ENCODE measurements at regions not wholly inside any gene's neighbourhood (a gene's known extent, or its start where the extent isn't known, plus 50 kb on each side); places are given as distances from the start of the nearest gene placed in this dataset.

DNA sequence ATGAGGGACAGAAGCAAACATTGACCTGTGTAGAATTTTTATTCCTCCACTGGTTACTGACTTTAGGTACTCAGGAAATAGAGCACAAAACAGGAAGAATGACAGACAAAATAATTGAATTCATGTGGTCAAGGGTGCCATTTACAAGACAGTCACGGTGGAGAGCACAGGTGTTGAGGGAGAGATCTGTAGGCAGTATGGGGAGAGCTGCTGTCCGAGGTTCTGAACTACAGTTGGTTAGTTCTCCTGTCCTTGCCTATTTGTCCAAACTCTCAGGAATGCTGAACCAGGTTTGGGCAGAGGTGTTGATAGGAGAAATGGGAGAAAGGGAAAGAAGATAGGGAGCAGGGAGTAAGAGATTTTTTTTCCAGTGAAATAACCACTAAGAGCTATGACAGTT is 178.5 kb upstream of the ZBTB20 start:
- no peak for DNase-seq

- DNase-seq, result no peak
These were observed 183.3 kb upstream of the ZBTB20 start for GRCh38 chr3:115330430-115330829.

DNA sequence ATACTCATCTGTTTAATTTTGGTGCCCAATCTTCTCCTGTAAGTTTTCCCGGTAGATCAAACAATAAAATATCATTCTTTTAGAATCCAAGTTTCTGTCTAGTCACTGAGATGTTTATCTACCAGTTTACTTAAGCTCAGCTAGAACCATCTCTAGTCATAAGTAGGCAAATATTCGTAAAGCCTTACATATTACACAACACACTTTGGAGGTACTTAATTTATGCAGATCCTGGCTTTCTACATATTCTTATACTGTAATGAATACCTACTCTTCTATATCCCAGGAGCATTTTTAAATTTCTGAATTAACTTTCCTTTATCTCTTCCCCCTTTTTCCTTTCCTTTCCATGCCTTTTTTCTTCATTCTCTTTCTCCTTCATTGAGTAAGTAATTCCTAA is 185.9 kb upstream of the ZBTB20 start:
- DNase-seq, result no peak

DNA sequence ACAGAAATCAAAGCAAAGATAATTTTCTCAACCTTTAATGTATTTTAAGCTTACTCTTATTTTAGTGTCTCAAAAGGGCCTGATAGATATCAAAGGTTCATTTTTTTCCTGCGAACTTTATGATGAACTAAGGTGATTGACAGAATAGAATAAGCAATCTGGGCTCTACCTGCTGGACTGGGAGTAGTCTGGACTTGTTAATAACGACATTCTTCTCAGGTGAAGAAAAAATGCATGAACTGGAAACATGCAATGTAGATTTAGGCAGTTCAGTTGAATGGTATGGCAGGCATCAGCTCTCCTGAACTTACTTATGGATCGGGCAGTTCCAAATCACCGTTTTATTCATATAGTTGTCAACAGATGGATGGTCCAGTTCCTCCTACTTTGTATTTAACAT is 189.7 kb upstream of the ZBTB20 start:
- no peak for DNase-seq

DNA sequence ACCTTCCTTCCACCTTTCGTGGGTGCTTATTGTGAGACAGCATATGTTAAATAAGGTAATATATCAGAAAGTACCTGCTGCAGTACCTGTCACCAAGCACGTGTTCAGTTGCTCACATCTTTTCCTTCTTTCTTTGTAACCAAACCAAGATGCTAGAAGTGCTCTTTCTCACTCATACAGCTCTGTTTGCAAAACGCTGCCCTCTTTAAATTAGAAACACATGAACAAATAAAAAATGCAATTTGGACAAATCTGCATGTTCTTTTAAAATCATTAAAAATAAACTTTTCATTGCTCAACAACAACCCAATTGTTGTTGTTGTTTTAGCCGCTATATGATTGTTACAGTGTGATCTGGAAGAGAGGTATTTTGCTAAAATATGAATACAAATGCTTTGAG is 193.5 kb upstream of the ZBTB20 start:
- DNase-seq, result no peak

DNA sequence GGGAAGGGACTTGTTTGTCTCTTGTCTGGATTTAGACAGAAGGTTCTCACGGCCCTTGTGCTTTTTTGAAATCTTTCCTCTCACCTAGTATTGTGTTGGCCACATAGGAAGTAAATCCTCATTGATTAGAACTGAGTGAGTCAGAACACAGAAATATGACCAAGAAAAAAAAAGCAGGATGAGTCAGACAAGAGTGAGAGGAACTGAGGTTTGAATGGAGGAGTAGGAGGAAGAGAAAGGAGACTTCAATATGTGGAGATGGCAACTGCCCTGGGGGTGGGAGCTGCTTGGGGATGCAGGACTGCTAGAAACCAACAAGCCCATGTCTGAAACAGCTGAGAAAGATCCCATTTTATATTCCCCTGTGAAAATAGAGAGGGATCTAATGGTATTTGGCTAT is 194.1 kb upstream of the ZBTB20 start:
- DNase-seq, result peak in 1 of 51 donors; percentile 2

DNA sequence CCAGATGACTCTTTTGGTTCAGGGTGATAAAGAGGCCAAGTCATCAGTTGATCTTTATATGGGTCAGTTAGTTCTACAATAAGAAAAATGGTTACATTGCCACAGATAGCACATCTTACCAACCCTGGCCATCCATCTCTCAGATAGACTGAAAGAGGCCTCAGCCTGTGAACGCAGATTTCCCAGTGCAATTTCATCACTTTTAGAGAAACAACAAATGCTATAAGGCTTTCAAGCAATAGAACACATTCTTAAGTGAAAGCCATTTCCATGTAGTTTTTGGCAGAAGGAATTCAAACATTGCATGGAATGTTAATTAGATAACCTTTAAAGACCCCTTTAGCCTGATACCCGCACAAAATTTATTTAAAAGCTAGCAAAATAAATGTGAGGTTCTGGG is 200.6 kb upstream of the ZBTB20 start:
- DNase-seq, result no peak

- DNase-seq, result no peak
These were observed 201.3 kb upstream of the ZBTB20 start for GRCh38 chr3:115348412-115348811.

DNA sequence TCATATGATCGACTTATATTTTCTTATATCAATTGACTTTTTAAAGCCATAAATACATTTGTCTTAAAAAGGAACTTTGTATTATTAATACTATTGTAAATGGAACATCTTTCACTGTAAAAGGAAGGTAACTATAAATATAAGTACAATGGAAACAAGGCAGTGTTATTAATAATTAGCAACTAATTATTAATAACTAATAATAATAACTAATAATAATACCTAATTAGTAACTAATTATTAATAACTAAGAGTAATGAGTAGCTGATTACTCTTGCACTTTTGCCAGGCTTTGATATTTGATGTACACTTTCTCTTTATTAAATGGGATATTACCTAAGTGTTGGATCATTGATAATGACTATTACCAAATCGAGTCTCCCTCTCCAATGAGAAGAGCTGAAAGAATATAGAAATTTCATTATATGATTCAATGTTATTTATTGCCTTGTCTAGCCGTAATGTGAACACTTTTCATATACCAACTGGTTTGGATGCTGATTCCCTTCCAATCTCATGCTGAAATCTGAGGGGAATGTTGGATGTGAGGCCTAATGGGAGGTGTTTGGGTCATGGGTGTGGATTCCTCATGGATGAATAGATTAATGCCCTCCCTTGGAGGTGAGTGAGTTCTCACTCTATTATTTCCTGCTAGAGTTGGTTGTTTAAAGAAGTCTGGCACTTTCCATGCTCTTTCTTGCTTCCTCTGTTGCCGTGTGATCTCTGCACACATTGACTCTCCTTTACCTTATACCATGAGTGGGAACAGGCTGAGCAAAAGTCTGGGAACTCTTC is 202.1 kb upstream of the ZBTB20 start:
- no peak for DNase-seq

GRCh38 chr3:115350606-115351005 is 203.5 kb upstream of the ZBTB20 start:
- no peak for DNase-seq

GRCh38 chr3:115351193-115351592 is 204.1 kb upstream of the ZBTB20 start:
- DNase-seq, result no peak

GRCh38 chr3:115354010-115354409 is 206.9 kb upstream of the ZBTB20 start:
- DNase-seq, result no peak

GRCh38 chr3:115357456-115357855 is 210.4 kb upstream of the ZBTB20 start:
- no peak for DNase-seq

DNA sequence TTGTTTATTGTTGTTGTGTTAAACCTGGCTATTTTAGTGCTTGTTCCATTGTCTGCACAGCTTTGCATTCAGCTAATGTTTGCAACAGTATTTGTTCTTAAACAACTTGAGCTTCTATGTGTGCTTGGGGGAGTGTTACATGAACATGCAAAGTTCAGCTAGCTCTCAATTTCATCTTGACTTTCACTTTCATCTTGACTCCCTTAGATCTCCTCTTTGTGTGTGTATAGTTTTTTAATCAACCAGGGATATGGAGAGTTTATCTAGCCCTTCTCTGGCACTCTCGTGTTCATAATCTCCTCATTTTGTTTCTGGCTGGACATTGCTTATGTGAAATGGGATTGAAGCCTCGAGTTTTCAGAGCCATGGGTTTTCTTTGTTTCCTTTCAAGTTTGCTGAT is 212.4 kb upstream of the ZBTB20 start:
- DNase-seq, result no peak

DNA sequence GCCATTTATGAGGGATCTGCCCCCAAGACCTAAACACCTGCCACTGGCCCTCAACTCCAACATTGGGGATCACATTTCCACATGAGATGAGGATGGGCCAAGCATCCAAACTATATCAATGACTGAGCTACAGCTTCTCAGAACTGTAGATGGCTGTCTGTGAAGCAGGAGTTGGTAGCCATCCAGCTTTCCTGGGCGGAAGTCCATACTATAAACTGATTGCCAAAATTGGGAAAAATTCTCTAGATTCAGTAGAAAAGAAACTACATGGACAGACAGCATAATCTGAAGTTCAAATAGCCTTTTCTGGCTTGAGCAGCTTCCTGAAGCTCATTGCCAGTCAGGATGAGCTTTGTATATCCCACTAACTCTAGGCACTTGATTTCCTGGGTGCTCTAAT is 214.7 kb upstream of the ZBTB20 start:
- DNase-seq, result no peak

DNA sequence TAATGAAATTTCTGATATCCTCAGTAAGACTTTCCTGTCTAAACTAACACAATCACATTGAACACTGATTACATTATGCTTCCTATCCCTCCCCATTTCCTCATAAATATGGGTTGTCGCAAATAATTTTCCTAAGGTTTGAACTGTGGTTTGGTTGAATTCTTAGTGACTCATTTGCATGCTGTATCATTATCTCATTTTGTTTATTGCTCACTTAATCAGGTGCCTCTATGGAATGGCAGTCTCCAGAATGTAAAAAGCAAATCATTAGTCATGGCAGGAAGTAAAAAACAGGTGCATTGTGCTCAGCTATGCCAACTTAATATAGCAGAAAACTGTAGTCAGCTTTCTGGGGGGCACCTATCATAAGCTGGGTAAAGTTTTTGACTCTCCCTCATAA is 216.0 kb upstream of the ZBTB20 start:
- DNase-seq, result no peak

DNA sequence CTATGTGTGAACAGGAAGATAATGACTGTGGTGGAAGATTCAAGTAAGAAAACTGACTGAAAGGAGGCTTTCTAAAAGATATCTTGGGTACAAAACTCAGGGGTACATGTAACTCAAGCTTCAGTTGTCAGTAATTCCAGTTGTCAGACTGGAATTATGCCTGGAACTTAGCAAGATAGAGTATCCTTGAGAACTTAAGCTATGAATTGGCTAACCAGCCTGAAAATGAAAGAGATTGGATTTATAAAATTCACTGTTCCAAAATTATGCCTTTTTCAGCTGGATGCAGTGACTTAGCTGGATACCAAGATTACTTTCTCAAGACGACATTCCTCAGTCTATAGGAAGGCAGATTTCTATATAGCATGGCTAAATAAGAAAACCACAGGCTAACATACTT is 221.9 kb upstream of the ZBTB20 start:
- no peak for DNase-seq

DNA sequence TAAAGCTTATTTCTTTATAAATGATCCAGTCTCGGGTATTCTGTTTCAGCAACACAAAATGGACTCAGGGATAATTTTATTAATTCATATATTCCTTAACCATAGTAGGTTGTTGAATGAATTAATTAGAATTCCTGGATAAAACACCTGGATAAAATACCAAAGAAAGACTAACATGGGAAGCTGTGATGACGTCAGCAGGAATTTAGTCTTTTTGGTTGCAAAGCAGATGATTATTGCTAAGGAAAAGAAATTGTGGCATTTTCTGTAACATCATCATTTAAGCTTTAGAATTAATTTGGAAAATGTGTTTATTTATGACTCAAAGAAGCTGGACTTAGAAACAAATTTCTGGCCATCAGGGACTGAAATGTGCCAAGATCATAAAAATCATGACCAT is 228.3 kb upstream of the ZBTB20 start:
- no peak for DNase-seq

GRCh38 chr3:115380883-115381572 is 233.9 kb upstream of the ZBTB20 start:
- DNase-seq, result no peak

GRCh38 chr3:115381573-115381912 is 234.5 kb upstream of the ZBTB20 start:
- peak in 1 of 51 donors; percentile 55 for DNase-seq

DNA sequence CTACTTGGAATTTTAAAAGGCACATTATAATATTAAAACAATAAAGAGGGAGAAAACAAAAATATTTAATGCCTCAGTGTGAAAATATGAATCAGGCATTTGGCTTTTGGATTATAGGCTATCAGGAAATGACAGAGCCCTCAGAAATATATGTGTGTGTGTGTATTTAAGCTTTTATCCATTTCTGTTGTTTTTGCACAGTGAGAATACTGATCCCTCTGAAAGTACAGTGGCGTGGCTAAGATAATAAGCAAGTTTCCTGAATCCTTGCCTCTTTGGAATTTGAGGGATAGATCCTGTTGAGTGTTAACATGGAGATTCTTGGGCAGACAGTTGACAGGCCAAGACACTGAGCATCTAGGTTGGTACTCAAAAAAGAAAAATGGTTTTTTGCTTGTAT is 234.8 kb upstream of the ZBTB20 start:
- no peak for DNase-seq

DNA sequence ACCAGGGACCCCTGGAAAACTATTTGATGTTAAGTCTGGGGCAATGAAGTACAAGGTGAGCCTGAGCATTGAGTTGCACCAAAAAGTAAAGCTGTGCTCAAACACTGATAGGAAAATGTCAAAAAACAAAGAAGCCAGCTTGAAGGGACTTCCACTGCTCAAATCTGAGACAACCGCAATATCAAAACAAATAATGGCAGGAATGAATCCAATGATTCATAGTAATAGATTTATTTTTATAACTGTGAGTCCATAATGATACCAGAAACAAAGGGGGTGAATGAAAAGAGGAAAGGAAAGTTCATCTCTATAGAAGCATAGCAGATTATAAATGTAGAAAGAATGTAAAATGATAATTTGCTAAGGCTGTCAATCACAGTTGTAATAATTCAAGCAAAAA is 237.3 kb upstream of the ZBTB20 start:
- no peak for DNase-seq
